SH-SY5Y (cell line): ENCODE measurements at regions not wholly inside any gene's neighbourhood (a gene's known extent, or its start where the extent isn't known, plus 50 kb on each side); places are given as distances from the start of the nearest gene placed in this dataset.

ENCODE experiments used
- GATA2 ChIP-seq: IDR thresholded peaks from 2 replicates; pipeline ENCODE4 v1.6.1; 2011; ENCODE audit warnings: mild to moderate bottlenecking, low read depth, low read length
- GATA3 ChIP-seq: IDR thresholded peaks from 2 replicates; pipeline ENCODE4 v1.6.1; 2011; ENCODE audit warnings: low read depth, mild to moderate bottlenecking, low read length, moderate library complexity

GRCh38 chr6:163748886-163749285 lies 334.4 kb downstream of the QKI start:
- TF ChIP-seq GATA2: no peak
- no peak for TF ChIP-seq GATA3
